Fibroblast of villous mesenchyme (primary cell): ENCODE measurements at regions not wholly inside any gene's neighbourhood (a gene's known extent, or its start where the extent isn't known, plus 50 kb on each side); places are given as distances from the start of the nearest gene placed in this dataset.

ENCODE experiments used
- DNase-seq: peaks from one replicate; pipeline ENCODE4 v3.0.0-alpha.2; 2010; ENCODE audit warnings: low read depth
- H3K4me3 ChIP-seq: 2 replicates; pipeline ENCODE4 v1.5.1; 2011; ENCODE audit warnings: low read depth, mild to moderate bottlenecking, low read length
- TF ChIP-seq, protein P1 (sequence below): IDR thresholded peaks from 2 replicates; pipeline ENCODE4 v1.5.1; 2012; ENCODE audit warnings: low read depth, mild to moderate bottlenecking, low read length; ENCODE audit not compliant: insufficient read depth

DNA sequence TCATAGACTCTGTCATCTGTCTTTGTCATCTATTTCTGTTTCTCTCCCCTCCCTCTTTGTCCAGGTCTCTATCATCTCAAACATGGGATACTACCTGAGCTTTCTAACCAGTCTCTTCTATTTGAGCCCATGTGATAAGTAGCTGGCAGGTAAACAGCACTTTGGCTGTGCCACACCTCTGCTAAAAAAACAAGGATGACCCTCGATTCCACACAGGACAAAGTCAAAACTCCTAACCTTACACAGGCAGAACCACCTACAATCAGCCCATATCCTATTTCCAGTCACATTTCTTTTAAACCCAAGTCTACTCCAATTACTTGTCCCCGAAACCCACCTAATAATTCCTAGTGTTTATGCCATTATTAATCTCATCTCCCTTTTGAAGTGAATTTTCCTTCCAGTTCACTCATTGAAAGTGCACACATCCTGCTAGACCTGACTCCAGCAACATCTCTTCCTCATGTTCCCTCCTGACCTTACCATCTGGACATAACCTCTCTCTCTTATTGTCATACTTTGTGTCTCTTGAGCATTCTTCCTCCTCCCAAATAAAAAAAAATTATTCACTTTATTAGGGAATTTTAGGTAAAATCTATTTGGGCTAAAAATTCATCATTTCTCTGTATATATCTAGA is 256.1 kb upstream of the ONECUT1 start:
- DNase-seq = no peak
- no peak overlapping the region for H3K4me3 ChIP-seq
- TF ChIP-seq, protein P1, sequence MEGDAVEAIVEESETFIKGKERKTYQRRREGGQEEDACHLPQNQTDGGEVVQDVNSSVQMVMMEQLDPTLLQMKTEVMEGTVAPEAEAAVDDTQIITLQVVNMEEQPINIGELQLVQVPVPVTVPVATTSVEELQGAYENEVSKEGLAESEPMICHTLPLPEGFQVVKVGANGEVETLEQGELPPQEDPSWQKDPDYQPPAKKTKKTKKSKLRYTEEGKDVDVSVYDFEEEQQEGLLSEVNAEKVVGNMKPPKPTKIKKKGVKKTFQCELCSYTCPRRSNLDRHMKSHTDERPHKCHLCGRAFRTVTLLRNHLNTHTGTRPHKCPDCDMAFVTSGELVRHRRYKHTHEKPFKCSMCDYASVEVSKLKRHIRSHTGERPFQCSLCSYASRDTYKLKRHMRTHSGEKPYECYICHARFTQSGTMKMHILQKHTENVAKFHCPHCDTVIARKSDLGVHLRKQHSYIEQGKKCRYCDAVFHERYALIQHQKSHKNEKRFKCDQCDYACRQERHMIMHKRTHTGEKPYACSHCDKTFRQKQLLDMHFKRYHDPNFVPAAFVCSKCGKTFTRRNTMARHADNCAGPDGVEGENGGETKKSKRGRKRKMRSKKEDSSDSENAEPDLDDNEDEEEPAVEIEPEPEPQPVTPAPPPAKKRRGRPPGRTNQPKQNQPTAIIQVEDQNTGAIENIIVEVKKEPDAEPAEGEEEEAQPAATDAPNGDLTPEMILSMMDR = no peak

DNA sequence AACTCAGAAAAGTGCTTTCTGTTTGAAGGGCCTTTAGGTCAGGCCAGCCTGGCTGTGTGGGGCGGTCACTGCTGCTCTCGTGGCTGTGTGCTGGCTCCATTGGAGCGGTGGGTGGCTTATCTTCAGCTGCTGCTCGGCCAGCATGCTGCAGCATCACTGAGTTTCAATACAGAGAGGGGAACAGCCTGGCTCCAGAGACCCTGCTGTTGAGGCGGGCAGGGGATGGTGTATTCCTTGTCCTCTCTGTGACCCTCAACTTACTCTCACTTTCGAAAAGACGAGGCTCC is 248.5 kb upstream of the ONECUT1 start:
- TF ChIP-seq, protein P1 = no peak
- H3K4me3 ChIP-seq = no peak overlapping the region
- no peak for DNase-seq

- DNase-seq = no peak
- H3K4me3 ChIP-seq = no peak overlapping the region
- TF ChIP-seq, protein P1 = no peak
Observed at GRCh38 chr15:53037904-53038654, 247.9 kb upstream of the ONECUT1 start.

GRCh38 chr15:53036641-53037040 is 246.5 kb upstream of the ONECUT1 start:
- no peak overlapping the region for H3K4me3 ChIP-seq
- TF ChIP-seq, protein P1 = no peak
- DNase-seq = no peak

DNA sequence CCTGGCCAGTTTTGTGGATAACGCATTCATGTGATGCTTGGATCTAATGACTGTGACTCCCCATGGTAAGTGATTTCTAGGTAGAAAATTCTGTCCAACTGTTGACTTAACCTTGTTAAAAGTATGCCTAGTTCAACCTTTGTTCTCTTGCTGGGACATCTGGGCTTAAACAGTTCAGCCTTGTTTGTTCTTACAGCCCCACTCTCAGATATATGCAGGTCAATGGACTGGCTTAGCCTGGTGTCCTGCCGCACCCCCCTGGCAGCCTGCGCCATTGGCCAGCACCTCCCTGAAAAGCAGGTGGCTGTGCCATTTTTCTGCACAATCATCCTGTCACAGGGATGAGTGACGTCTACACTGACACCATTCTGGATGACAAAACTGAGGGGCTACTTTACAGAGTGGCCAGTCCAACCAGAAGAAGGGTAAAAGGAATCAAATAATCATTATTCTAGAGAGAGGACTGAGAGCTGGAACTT is 244.7 kb upstream of the ONECUT1 start:
- DNase-seq = no peak
- H3K4me3 ChIP-seq = no peak overlapping the region
- TF ChIP-seq, protein P1 = no peak

DNA sequence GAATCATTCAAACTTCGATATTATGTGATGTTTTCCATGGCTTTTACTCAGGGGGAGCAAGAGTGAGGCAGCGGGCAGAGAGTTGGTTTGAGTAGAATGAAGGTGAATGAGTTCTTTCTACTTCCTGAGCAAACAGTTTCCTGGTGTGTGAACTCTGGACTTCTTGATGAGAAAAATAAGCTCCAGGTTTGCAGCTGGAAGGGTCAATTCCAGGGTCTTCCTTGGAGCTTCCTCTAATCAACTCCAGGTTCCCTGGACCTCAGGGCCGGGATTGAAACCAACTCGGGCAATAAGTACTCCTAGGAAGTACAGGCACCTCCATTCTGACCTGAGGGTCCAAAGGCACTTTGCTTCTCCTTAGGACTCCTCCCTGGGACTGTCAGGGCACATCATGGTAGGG is 243.6 kb upstream of the ONECUT1 start:
- DNase-seq = no peak
- H3K4me3 ChIP-seq = no peak overlapping the region
- TF ChIP-seq, protein P1 = no peak
